GM23338 (cell line): ENCODE measurements at regions not wholly inside any gene's neighbourhood (a gene's known extent, or its start where the extent isn't known, plus 50 kb on each side); places are given as distances from the start of the nearest gene placed in this dataset.

Experiments used
- ATAC-seq: fragments of 200-7000 bp; cut with Tn5 transposase; 3 replicates; pipeline ENCODE4 v1.9.1; 2020
- DNase-seq: peaks from one replicate; pipeline ENCODE4 v3.0.0-alpha.2; 2015; ENCODE audit warnings: low spot score
- H2AFZ ChIP-seq: fragments of 200-600 bp; sonication (generic); 2 replicates; pipeline ENCODE4 v1.8.0; 2016; ENCODE audit warnings: antibody characterized with exemption, mild to moderate bottlenecking, moderate library complexity
- H3F3A ChIP-seq: fragments of 200-600 bp; sonication (generic); replicated peaks from 2 replicates; pipeline ENCODE4 v1.8.0; 2017; ENCODE audit warnings: antibody characterized with exemption, mixed run types, low read depth
- H3K27ac ChIP-seq: fragments of 200-600 bp; sonication (generic); 2 replicates; pipeline ENCODE4 v1.6.1; 2016; ENCODE audit warnings: low read depth
- H3K27me3 ChIP-seq: fragments of 200-600 bp; sonication (generic); 2 replicates; pipeline ENCODE4 v1.8.0; 2016; ENCODE audit warnings: mild to moderate bottlenecking, mixed run types, moderate library complexity; ENCODE audit not compliant: insufficient read depth
- H3K36me3 ChIP-seq: fragments of 200-600 bp; sonication (generic); 2 replicates; pipeline ENCODE4 v1.8.0; 2016; ENCODE audit warnings: mild to moderate bottlenecking; ENCODE audit not compliant: insufficient read depth
- H3K4me1 ChIP-seq: fragments of 200-600 bp; sonication (generic); 2 replicates; pipeline ENCODE4 v1.8.0; 2016; ENCODE audit warnings: mild to moderate bottlenecking, moderate library complexity; ENCODE audit not compliant: insufficient read depth
- H3K4me2 ChIP-seq: fragments of 200-600 bp; sonication (generic); 2 replicates; pipeline ENCODE4 v1.7.1; 2017; ENCODE audit warnings: mixed run types
- H3K4me3 ChIP-seq: fragments of 200-600 bp; sonication (generic); 2 replicates; pipeline ENCODE4 v1.6.1; 2016; ENCODE audit warnings: mixed run types
- H3K79me2 ChIP-seq: fragments of 200-600 bp; sonication (generic); replicated peaks from 2 replicates; pipeline ENCODE4 v1.8.0; 2017; ENCODE audit warnings: mild to moderate bottlenecking; ENCODE audit not compliant: insufficient read depth
- H3K9me2 ChIP-seq: fragments of 200-600 bp; sonication (generic); 2 replicates; pipeline ENCODE4 v1.8.0; 2017; ENCODE audit not compliant: insufficient read depth
- H4K20me1 ChIP-seq: fragments of 200-600 bp; sonication (generic); replicated peaks from 2 replicates; pipeline ENCODE4 v1.8.0; 2017; ENCODE audit warnings: mild to moderate bottlenecking; ENCODE audit not compliant: insufficient read depth
- H3K27ac Mint-ChIP-seq: 2 replicates; pipeline ENCODE4 v1.8.0; 2020; ENCODE audit warnings: inconsistent platforms, mild to moderate bottlenecking, moderate library complexity, mixed read lengths
- H3K27me3 Mint-ChIP-seq: 3 replicates; pipeline ENCODE4 v1.8.0; 2022; ENCODE audit warnings: low read depth, mild to moderate bottlenecking, moderate library complexity, mixed read lengths, inconsistent platforms; ENCODE audit not compliant: insufficient read depth, poor library complexity
- H3K36me3 Mint-ChIP-seq: 3 replicates; pipeline ENCODE4 v1.8.0; 2021; ENCODE audit warnings: low read depth, mild to moderate bottlenecking, inconsistent platforms, moderate library complexity, mixed read lengths
- H3K4me1 Mint-ChIP-seq: 3 replicates; pipeline ENCODE4 v1.8.0; 2020; ENCODE audit warnings: mild to moderate bottlenecking, inconsistent platforms, mixed read lengths
- H3K4me3 Mint-ChIP-seq: 3 replicates; pipeline ENCODE4 v1.8.0; 2021; ENCODE audit warnings: moderate library complexity, mild to moderate bottlenecking, inconsistent platforms, mixed read lengths
- H3K9me3 Mint-ChIP-seq: 3 replicates; pipeline ENCODE4 v1.8.0; 2020; ENCODE audit warnings: moderate library complexity, mild to moderate bottlenecking, inconsistent platforms, mixed read lengths
- CREB1 ChIP-seq: fragments of 250-450 bp; sonication (Bioruptor Pico); IDR thresholded peaks from 2 replicates; pipeline ENCODE4 v1.5.0; 2020; ENCODE audit warnings: low read depth, mild to moderate bottlenecking, moderate library complexity
- CTCF ChIP-seq, 2 experiments: fragments of 200-600 bp in 1 of 2; sonication (generic) in 1 of 2; conservative IDR thresholded peaks; 2 replicates each; pipeline versions ENCODE4 v1.5.1 to v1.6.1; 2016 to 2017; ENCODE audit warnings: antibody characterized with exemption in 2 of 2, low read depth in 2 of 2, mild to moderate bottlenecking in 2 of 2, moderate library complexity in 1 of 2
- ETS1 ChIP-seq: IDR thresholded peaks from 2 replicates; pipeline ENCODE4 v1.6.1; 2016; ENCODE audit warnings: antibody characterized with exemption
- EZH2 ChIP-seq: fragments of 200-600 bp; sonication (generic); IDR thresholded peaks from one replicate; pipeline ENCODE4 v1.8.0; 2017; ENCODE audit warnings: antibody characterized with exemption, mild to moderate bottlenecking, low read depth; ENCODE audit not compliant: unreplicated experiment
- EZH2phosphoT487 ChIP-seq: fragments of 200-600 bp; sonication (generic); IDR thresholded peaks from one replicate; pipeline ENCODE4 v1.8.1; 2018; ENCODE audit warnings: antibody characterized with exemption; ENCODE audit not compliant: unreplicated experiment
- JUNB ChIP-seq: IDR thresholded peaks from one replicate; pipeline ENCODE4 v1.6.1; 2016; ENCODE audit warnings: antibody characterized with exemption; ENCODE audit not compliant: unreplicated experiment
- STAT1 ChIP-seq: IDR thresholded peaks from one replicate; pipeline ENCODE4 v1.6.1; 2016; ENCODE audit warnings: antibody characterized with exemption; ENCODE audit not compliant: unreplicated experiment
- ZNF331 ChIP-seq: fragments of 250-450 bp; sonication (Bioruptor Pico); IDR thresholded peaks from 2 replicates; pipeline ENCODE4 v1.5.0; 2020; ENCODE audit warnings: low read depth, mild to moderate bottlenecking, moderate library complexity
- ZNF462 ChIP-seq: fragments of 250-450 bp; sonication (Bioruptor Pico); IDR thresholded peaks from 2 replicates; pipeline ENCODE4 v1.5.0; 2020; ENCODE audit warnings: mild to moderate bottlenecking, moderate library complexity
- TF ChIP-seq, protein P1 (sequence below): IDR thresholded peaks from one replicate; pipeline ENCODE4 v1.6.1; 2018; ENCODE audit warnings: antibody characterized with exemption; ENCODE audit not compliant: unreplicated experiment

DNA sequence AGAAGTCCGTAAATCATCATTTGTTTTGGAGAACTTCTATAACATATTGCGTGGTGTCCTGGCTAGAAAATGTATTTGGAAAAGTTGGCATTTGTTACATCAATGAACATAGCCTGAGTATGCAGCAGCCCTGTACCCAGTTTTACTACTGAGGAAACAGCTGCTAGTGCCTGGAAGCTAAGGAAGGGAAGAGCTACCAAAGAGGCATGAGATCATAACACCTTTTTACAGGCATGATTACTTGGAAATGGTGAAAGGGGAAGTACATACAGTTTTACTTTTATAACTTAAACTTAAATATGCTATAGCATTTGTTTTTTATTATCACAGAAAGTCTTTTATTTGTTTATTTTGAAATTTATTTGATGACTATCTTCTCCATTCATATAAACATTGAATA is 128.4 kb upstream of the MC4R start:
- H3K4me2 ChIP-seq: no peak overlapping the region
- no peak for DNase-seq
- H3K9me2 ChIP-seq: no peaks in the 10 kb centered on the region
- Mint-ChIP-seq H3K4me1 (peaks cover 5% of the 10 kb centered on the region; the same call in 1 of the 3 replicates), H3K27me3 (peaks cover 4% of the 10 kb centered on the region), H3K27ac (no peak overlapping the region), H3K4me3 (no peak overlapping the region), H3K9me3 (no peaks in the 10 kb centered on the region), H3K36me3 (no peaks in the 10 kb centered on the region)
- no peaks in the 10 kb centered on the region for H3F3A ChIP-seq
- H3K4me1 ChIP-seq: no peaks in the 10 kb centered on the region
- no peak overlapping the region for H3K27ac ChIP-seq
- no peak for ATAC-seq
- H3K36me3 ChIP-seq: no peaks in the 10 kb centered on the region
- TF ChIP-seq ZNF462 (CRISPR knock-in tag): no peak
- TF ChIP-seq EZH2: no peak
- no peak overlapping the region for H2AFZ ChIP-seq
- H3K79me2 ChIP-seq: no peaks in the 10 kb centered on the region
- H4K20me1 ChIP-seq: no peaks in the 10 kb centered on the region
- peaks cover 8% of the 10 kb centered on the region for H3K27me3 ChIP-seq
- H3K4me3 ChIP-seq: no peak overlapping the region

DNA sequence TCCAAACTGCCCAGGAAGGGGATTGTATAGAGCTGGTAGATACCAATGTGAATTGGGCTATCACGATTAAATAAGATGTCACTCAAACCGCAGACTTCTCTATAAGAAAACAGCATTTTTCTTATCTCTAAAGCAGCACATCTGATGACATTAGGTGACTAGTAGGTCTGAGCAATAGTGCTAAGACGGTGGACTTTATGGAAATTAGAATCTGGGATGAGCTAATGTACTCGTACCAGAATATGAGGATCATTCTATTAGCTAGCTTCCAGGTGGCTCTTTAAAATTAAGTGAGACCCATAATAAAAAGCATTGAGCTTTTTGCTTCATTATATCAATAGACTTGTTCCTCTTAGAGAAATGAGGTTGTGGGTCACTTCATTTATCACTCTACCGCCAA is 130.0 kb upstream of the MC4R start:
- Histone ChIP-seq H3K4me1 (no peaks in the 10 kb centered on the region), H2AFZ (no peak overlapping the region), H4K20me1 (no peaks in the 10 kb centered on the region), H3K36me3 (no peaks in the 10 kb centered on the region), H3K9me2 (no peaks in the 10 kb centered on the region), H3K27me3 (no peaks in the 10 kb centered on the region), H3K4me3 (no peak overlapping the region), H3K79me2 (no peaks in the 10 kb centered on the region), H3F3A (no peaks in the 10 kb centered on the region), H3K4me2 (no peak overlapping the region), H3K27ac (no peak overlapping the region)
- Mint-ChIP-seq H3K4me3 (no peak overlapping the region), H3K27me3 (peaks cover 3% of the 10 kb centered on the region), H3K27ac (no peak overlapping the region), H3K9me3 (no peaks in the 10 kb centered on the region), H3K36me3 (no peaks in the 10 kb centered on the region), H3K4me1 (no peaks in the 10 kb centered on the region)
- ATAC-seq: no peak
- no peak for DNase-seq
- TF ChIP-seq JUNB: no peak
- TF ChIP-seq CTCF (conservative IDR thresholded peaks at IDR 0.05; ENCODE audit: low read depth in 2 of 2): no peak
- TF ChIP-seq EZH2: no peak
- no peak for TF ChIP-seq ZNF331 (CRISPR knock-in tag)
- TF ChIP-seq EZH2phosphoT487: no peak
- TF ChIP-seq CREB1 (CRISPR knock-in tag): no peak
- TF ChIP-seq, protein P1, sequence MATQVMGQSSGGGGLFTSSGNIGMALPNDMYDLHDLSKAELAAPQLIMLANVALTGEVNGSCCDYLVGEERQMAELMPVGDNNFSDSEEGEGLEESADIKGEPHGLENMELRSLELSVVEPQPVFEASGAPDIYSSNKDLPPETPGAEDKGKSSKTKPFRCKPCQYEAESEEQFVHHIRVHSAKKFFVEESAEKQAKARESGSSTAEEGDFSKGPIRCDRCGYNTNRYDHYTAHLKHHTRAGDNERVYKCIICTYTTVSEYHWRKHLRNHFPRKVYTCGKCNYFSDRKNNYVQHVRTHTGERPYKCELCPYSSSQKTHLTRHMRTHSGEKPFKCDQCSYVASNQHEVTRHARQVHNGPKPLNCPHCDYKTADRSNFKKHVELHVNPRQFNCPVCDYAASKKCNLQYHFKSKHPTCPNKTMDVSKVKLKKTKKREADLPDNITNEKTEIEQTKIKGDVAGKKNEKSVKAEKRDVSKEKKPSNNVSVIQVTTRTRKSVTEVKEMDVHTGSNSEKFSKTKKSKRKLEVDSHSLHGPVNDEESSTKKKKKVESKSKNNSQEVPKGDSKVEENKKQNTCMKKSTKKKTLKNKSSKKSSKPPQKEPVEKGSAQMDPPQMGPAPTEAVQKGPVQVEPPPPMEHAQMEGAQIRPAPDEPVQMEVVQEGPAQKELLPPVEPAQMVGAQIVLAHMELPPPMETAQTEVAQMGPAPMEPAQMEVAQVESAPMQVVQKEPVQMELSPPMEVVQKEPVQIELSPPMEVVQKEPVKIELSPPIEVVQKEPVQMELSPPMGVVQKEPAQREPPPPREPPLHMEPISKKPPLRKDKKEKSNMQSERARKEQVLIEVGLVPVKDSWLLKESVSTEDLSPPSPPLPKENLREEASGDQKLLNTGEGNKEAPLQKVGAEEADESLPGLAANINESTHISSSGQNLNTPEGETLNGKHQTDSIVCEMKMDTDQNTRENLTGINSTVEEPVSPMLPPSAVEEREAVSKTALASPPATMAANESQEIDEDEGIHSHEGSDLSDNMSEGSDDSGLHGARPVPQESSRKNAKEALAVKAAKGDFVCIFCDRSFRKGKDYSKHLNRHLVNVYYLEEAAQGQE: no peak
- no peak for TF ChIP-seq STAT1
- no peak for TF ChIP-seq ETS1
